ENCODE measurements at regions not wholly inside any gene's neighbourhood (a gene's known extent, or its start where the extent isn't known, plus 50 kb on each side); places are given as distances from the start of the nearest gene placed in this dataset.

DNA sequence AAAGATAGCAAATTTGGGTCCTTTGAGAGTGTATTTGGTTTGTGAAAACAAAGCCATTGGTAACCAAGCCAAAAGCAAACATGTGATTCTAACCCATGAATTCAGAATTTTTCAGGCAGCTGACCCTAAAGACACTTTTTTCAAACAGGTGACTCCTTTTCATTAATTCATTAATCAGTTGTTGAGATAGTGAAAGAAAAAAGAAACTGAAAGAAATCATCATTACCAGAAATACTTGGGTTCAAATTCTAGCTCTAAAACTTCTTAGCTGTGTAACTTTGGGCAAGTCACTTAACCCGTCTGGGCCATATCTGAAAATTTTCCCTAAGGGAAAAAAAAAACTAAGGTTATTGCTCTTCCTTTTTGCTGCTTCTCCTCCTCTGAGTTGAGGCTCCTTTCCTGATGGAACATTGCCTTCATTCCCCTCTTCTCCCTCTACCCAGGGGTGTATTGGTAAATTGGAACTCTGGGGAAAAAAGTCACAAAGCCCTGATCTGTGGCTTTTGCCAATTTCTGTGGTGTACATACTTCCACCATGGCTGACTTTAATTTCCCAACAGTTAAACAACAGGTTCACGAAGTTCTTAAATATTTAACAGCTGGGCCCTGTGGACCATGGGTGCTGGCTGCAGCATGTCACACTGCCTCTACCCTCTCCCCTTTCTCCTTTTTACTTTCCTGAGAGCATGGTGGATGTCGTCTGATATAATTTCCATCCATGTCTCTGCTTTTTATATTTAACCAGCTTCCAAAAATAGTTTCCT is 120.3 kb downstream of the ASB7 start:
- Histone ChIP-seq H3K4me1 (peaks cover 3 to 13% of the 10 kb centered on the region in 2 donors), H3K27ac (peak overlapping the region; percentile 70 to 72), H3K9me3 (no peaks in the 10 kb centered on the region), H3K27me3 (no peaks in the 10 kb centered on the region), H3K36me3 (no peaks in the 10 kb centered on the region), H3K4me3 (no peak overlapping the region)
- no peak for TF ChIP-seq CTCF (IDR thresholded peaks at IDR 0.05)
- DNase-seq (ENCODE audit: low spot score in 2 of 2), result peak in 1 of 2 donors; percentile 35
- intact Hi-C loops (cut with DNase I), result loop anchor here (5.0 to 10.0 kb wide), 2 partner anchors 120 to 378 kb away; partner anchors contain the start of genes ADAMTS17, ASB7 and LINS1

DNA sequence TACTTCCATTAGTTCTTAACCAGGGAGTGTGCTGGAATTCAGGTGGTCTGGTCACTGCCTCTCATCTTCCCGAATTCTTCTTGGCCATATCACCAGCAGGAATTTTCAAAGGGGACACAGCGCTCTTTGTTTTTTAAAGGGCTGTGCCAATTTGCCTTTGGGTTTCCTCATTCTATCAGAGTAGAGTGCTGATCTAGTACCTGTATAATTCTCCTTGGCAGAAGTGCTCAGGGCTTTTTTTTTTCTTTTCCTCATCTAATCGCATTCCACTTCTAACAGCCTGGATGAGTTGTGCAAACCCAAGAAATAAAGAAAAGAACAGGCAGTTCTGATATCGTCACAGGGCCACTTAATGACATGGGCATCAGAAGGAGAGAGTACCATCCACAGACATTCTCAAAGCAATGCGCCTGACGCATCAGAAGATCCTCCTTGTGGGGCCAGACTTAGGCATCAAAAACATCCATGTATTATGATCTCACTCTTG is 121.0 kb downstream of the ASB7 start:
- Histone ChIP-seq H3K4me3 (no peak overlapping the region), H3K4me1 (peaks cover 3 to 13% of the 10 kb centered on the region in 2 donors), H3K27ac (no peak overlapping the region), H3K36me3 (no peaks in the 10 kb centered on the region), H3K27me3 (no peaks in the 10 kb centered on the region), H3K9me3 (no peaks in the 10 kb centered on the region)
- no peak for TF ChIP-seq CTCF (IDR thresholded peaks at IDR 0.05)
- DNase-seq (ENCODE audit: low spot score in 2 of 2), result peak in 1 of 2 donors; percentile 38
- intact Hi-C loops (cut with DNase I), result loop anchor here (5.0 to 10.0 kb wide), 2 partner anchors 121 to 379 kb away; partner anchors contain the start of genes ADAMTS17, ASB7 and LINS1

GRCh38 chr15:100725121-100726069 is 123.0 kb downstream of the ASB7 start:
- H3K4me1 ChIP-seq, result peaks cover 3 to 13% of the 10 kb centered on the region in 2 donors
- H3K4me3 ChIP-seq, result no peak overlapping the region
- no peaks in the 10 kb centered on the region for H3K36me3 ChIP-seq
- intact Hi-C loops (cut with DNase I), result loop anchor here (10.0 kb wide), 1 partner anchor 381 kb away; the partner anchor contains the start of gene ADAMTS17
- H3K27me3 ChIP-seq, result no peaks in the 10 kb centered on the region
- peak in 1 of 2 donors; percentile 59 for DNase-seq (ENCODE audit: low spot score in 2 of 2)
- no peak for TF ChIP-seq CTCF (IDR thresholded peaks at IDR 0.05)
- no peak overlapping the region for H3K27ac ChIP-seq
- H3K9me3 ChIP-seq, result no peaks in the 10 kb centered on the region

GRCh38 chr15:100726070-100726420 is 123.7 kb downstream of the ASB7 start:
- Histone ChIP-seq H3K9me3 (no peaks in the 10 kb centered on the region), H3K27me3 (no peaks in the 10 kb centered on the region), H3K27ac (no peak overlapping the region), H3K36me3 (no peaks in the 10 kb centered on the region), H3K4me3 (no peak overlapping the region), H3K4me1 (peaks cover 3 to 13% of the 10 kb centered on the region in 2 donors)
- DNase-seq (ENCODE audit: low spot score in 2 of 2), result peak in 1 of 2 donors; percentile 37
- intact Hi-C loops (cut with DNase I), result loop anchor here (10.0 kb wide), 1 partner anchor 381 kb away; the partner anchor contains the start of gene ADAMTS17
- TF ChIP-seq CTCF (IDR thresholded peaks at IDR 0.05), result no peak

DNA sequence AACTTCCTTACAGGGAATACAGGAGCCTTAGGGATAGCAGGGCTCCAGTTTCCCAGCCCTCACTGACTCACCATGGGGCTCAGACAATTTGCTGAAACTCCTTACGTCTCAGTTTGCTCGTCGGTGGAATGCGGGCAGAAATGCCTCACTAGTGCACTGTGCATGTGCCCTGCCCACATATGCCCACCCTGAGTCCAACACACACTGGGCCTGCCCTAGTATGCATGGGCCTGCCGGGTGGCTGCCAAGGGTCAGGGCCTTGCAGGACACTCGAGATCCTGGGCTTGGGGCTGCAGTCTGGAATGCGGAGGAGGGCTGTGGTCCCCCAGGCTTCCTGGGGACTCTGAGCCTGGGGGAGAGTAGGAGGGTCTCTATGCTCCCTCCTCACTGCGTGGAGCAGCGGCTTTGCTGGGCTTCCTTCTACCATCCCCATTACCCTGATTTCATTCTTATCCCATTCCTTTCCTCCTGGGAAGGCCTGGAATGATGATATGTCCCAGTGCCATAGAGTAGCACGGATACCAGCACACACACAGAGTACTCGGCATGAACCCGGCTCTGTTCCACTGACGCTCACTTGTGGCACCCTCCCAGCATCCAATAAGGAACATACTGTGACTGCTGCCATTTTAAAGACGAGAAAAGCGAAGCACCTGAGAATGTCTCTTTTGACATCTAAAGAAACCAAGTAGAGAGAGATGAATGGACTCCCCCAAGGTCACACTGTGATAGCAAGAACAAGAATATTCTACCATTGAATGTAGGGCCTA is 124.2 kb downstream of the ASB7 start:
- Histone ChIP-seq H3K27me3 (no peaks in the 10 kb centered on the region), H3K27ac (no peak overlapping the region), H3K36me3 (no peaks in the 10 kb centered on the region), H3K9me3 (no peaks in the 10 kb centered on the region), H3K4me1 (peaks cover 0 to 9% of the 10 kb centered on the region in 2 donors), H3K4me3 (no peak overlapping the region)
- no peak for TF ChIP-seq CTCF (IDR thresholded peaks at IDR 0.05)
- intact Hi-C loops (cut with DNase I), result loop anchor here (10.0 kb wide), 1 partner anchor 382 kb away; the partner anchor contains the start of gene ADAMTS17
- DNase-seq (ENCODE audit: low spot score in 2 of 2), result peak in 1 of 2 donors; percentile 57
